ENCODE measurements at regions not wholly inside any gene's neighbourhood (a gene's known extent, or its start where the extent isn't known, plus 50 kb on each side); places are given as distances from the start of the nearest gene placed in this dataset.

GRCh38 chr3:15918988-15919387 is 121.2 kb upstream of the ANKRD28 start:
- TF ChIP-seq POLR2AphosphoS5 (IDR thresholded peaks at IDR 0.05) (no peak), EP300 (IDR thresholded peaks at IDR 0.05; ENCODE audit: low read depth) (no peak), CTCF (IDR thresholded peaks at IDR 0.05) (no peak), POLR2A (IDR thresholded peaks at IDR 0.05) (no peak)
- 86 to 100% methylated on average over 3 to 5 of the region's 5 CpGs for WGBS, 2 donors (ENCODE audit: low coverage in 1 of 2)
- DNase-seq = no peak

GRCh38 chr3:15919971-15920370 is 122.2 kb upstream of the ANKRD28 start:
- H3K27me3 ChIP-seq = no peaks in the 10 kb centered on the region
- DNase-seq = no peak
- intact Hi-C loops (cut with DNase I; ENCODE audit: low total_unique reads) = no loop called here
- TF ChIP-seq POLR2A (IDR thresholded peaks at IDR 0.05) (no peak), CTCF (IDR thresholded peaks at IDR 0.05) (no peak), EP300 (IDR thresholded peaks at IDR 0.05; ENCODE audit: low read depth) (no peak), POLR2AphosphoS5 (IDR thresholded peaks at IDR 0.05) (no peak)
- H3K4me1 ChIP-seq = no peaks in the 10 kb centered on the region
- H3K4me3 ChIP-seq = no peak overlapping the region
- 83 to 98% methylated on average over 1 to 2 of the region's 2 CpGs for WGBS, 2 donors (ENCODE audit: low coverage in 1 of 2)
- H3K27ac ChIP-seq = no peak overlapping the region
- in situ Hi-C loops (cut with MboI; ENCODE audit: low pct_ligation_motif_present in 1 of 4, low pct_unique_long_range_greater_than_20kb in 1 of 4, low sequenced_read_pairs in 3 of 4) = no loop called here
- no peaks in the 10 kb centered on the region for H3K36me3 ChIP-seq
- H3K9me3 ChIP-seq = no peaks in the 10 kb centered on the region

More at GRCh38 chr3:15918988-15919387, 121.2 kb upstream of the ANKRD28 start:
- H3K36me3 ChIP-seq = no peaks in the 10 kb centered on the region
- no peak overlapping the region for H3K4me3 ChIP-seq
- H3K27ac ChIP-seq = no peak overlapping the region
- in situ Hi-C loops (cut with MboI; ENCODE audit: low pct_ligation_motif_present in 1 of 4, low pct_unique_long_range_greater_than_20kb in 1 of 4, low sequenced_read_pairs in 3 of 4) (no loop called here), intact Hi-C loops (cut with DNase I; ENCODE audit: low total_unique reads) (no loop called here)
- H3K9me3 ChIP-seq = no peaks in the 10 kb centered on the region
- H3K27me3 ChIP-seq = no peaks in the 10 kb centered on the region
- no peaks in the 10 kb centered on the region for H3K4me1 ChIP-seq

GRCh38 chr3:15923640-15924405 is 126.0 kb upstream of the ANKRD28 start:
- Histone ChIP-seq H3K27ac (no peak overlapping the region), H3K27me3 (no peaks in the 10 kb centered on the region), H3K4me3 (no peak overlapping the region), H3K4me1 (no peaks in the 10 kb centered on the region), H3K36me3 (no peaks in the 10 kb centered on the region), H3K9me3 (no peaks in the 10 kb centered on the region)
- in situ Hi-C loops (cut with MboI; ENCODE audit: low pct_ligation_motif_present in 1 of 4, low pct_unique_long_range_greater_than_20kb in 1 of 4, low sequenced_read_pairs in 3 of 4) = no loop called here
- no peak for DNase-seq
- no peak for TF ChIP-seq POLR2AphosphoS5 (IDR thresholded peaks at IDR 0.05)
- no peak for TF ChIP-seq CTCF (IDR thresholded peaks at IDR 0.05)
- intact Hi-C loops (cut with DNase I; ENCODE audit: low total_unique reads) = no loop called here
- 86 to 90% methylated on average over 3 to 5 of the region's 5 CpGs for WGBS, 2 donors (ENCODE audit: low coverage in 1 of 2)

GRCh38 chr3:15924914-15925313 is 127.1 kb upstream of the ANKRD28 start:
- 29 to 41% methylated on average over 2 of the region's 2 CpGs for WGBS, 2 donors (ENCODE audit: low coverage in 1 of 2)
- no peak for DNase-seq
- intact Hi-C loops (cut with DNase I; ENCODE audit: low total_unique reads) (no loop called here), in situ Hi-C loops (cut with MboI; ENCODE audit: low pct_ligation_motif_present in 1 of 4, low pct_unique_long_range_greater_than_20kb in 1 of 4, low sequenced_read_pairs in 3 of 4) (no loop called here)
- Histone ChIP-seq H3K27ac (no peak overlapping the region), H3K27me3 (no peaks in the 10 kb centered on the region), H3K36me3 (no peaks in the 10 kb centered on the region), H3K4me1 (no peaks in the 10 kb centered on the region), H3K9me3 (no peaks in the 10 kb centered on the region), H3K4me3 (no peak overlapping the region)
- TF ChIP-seq POLR2AphosphoS5 (IDR thresholded peaks at IDR 0.05) = no peak
- no peak for TF ChIP-seq EP300 (IDR thresholded peaks at IDR 0.05; ENCODE audit: low read depth)
- TF ChIP-seq POLR2A (IDR thresholded peaks at IDR 0.05) = no peak
- no peak for TF ChIP-seq CTCF (IDR thresholded peaks at IDR 0.05)

Measured in transverse colon (tissue), 4 donors.